BJ (cell line): ENCODE measurements at regions not wholly inside any gene's neighbourhood (a gene's known extent, or its start where the extent isn't known, plus 50 kb on each side); places are given as distances from the start of the nearest gene placed in this dataset.

Experiments used
- CTCF ChIA-PET: fragments of 350-600 bp; formaldehyde crosslinking; extraction: SDS; loops from one replicate; lab custom pipeline; 2021; ENCODE audit warnings: antibody characterized with exemption, inconsistent platforms; lab: Yijun Ruan, JAX
- POLR2A ChIA-PET: fragments of 300-600 bp; sonication (Branson Sonifier 250); formaldehyde crosslinking; extraction: SDS; loops from one replicate; lab custom pipeline; 2021; ENCODE audit warnings: antibody characterized with exemption; lab: Charles Lee
- DNase-seq: peaks from one replicate; pipeline ENCODE4 v3.0.0-alpha.2; 2011; ENCODE audit warnings: low read depth
- H3K27me3 ChIP-seq: 2 replicates; pipeline ENCODE4 v1.6.0; 2011; ENCODE audit warnings: low read length; ENCODE audit not compliant: control insufficient read depth, insufficient read depth
- H3K36me3 ChIP-seq: 2 replicates; pipeline ENCODE4 v1.5.1; 2011; ENCODE audit warnings: low read length; ENCODE audit not compliant: control insufficient read depth, insufficient read depth
- H3K4me3 ChIP-seq: 2 replicates; pipeline ENCODE4 v1.5.1; 2011; ENCODE audit warnings: low read depth, mild to moderate bottlenecking, control low read depth, low read length
- CTCF ChIP-seq: IDR thresholded peaks from 2 replicates; pipeline ENCODE4 v1.5.1; 2011; ENCODE audit warnings: low read depth, mild to moderate bottlenecking, control low read depth, inconsistent platforms, low read length, moderate library complexity; ENCODE audit not compliant: insufficient read depth

- ChIA-PET POLR2A (interaction anchor here (0.6 kb wide), 1 partner anchor 139 kb away, joined by 4 read pairs; no protein-coding TSS in a partner anchor), CTCF (no interaction called here)
- TF ChIP-seq CTCF: no peak
- H3K36me3 ChIP-seq: no peaks in the 10 kb centered on the region
- no peak overlapping the region for H3K4me3 ChIP-seq
- no peaks in the 10 kb centered on the region for H3K27me3 ChIP-seq
- no peak for DNase-seq
Observed at GRCh38 chr5:5702934-5703333, 280.5 kb downstream of the ICE1 start.

GRCh38 chr5:5700549-5700948 is 278.1 kb downstream of the ICE1 start:
- CTCF ChIA-PET: no interaction called here
- Histone ChIP-seq H3K36me3 (no peaks in the 10 kb centered on the region), H3K27me3 (no peaks in the 10 kb centered on the region), H3K4me3 (no peak overlapping the region)
- DNase-seq: no peak
- TF ChIP-seq CTCF: no peak
- POLR2A ChIA-PET: no interaction called here

GRCh38 chr5:5699062-5699461 is 276.6 kb downstream of the ICE1 start:
- ChIA-PET POLR2A (no interaction called here), CTCF (no interaction called here)
- TF ChIP-seq CTCF: no peak
- no peak for DNase-seq
- Histone ChIP-seq H3K27me3 (no peaks in the 10 kb centered on the region), H3K4me3 (no peak overlapping the region), H3K36me3 (no peaks in the 10 kb centered on the region)

- no peak for TF ChIP-seq CTCF
- ChIA-PET POLR2A (no interaction called here), CTCF (no interaction called here)
- Histone ChIP-seq H3K36me3 (no peaks in the 10 kb centered on the region), H3K4me3 (no peak overlapping the region), H3K27me3 (no peaks in the 10 kb centered on the region)
- DNase-seq: no peak
Observed at GRCh38 chr5:5695266-5695665, 272.8 kb downstream of the ICE1 start.

- no peaks in the 10 kb centered on the region for H3K27me3 ChIP-seq
- no peaks in the 10 kb centered on the region for H3K36me3 ChIP-seq
- CTCF ChIA-PET: no interaction called here
- H3K4me3 ChIP-seq: no peak overlapping the region
- DNase-seq: no peak
- no peak for TF ChIP-seq CTCF
- POLR2A ChIA-PET: no interaction called here
Observed at GRCh38 chr5:5688925-5689310, 266.4 kb downstream of the ICE1 start.
